DND-41 (cell line): ENCODE measurements at regions not wholly inside any gene's neighbourhood (a gene's known extent, or its start where the extent isn't known, plus 50 kb on each side); places are given as distances from the start of the nearest gene placed in this dataset.

Experiments used
- ATAC-seq: fragments of 200-7000 bp; cut with Tn5 transposase; 3 replicates; pipeline ENCODE4 v1.9.1; 2021; ENCODE audit warnings: low read depth; ENCODE audit not compliant: insufficient read depth
- DNase-seq: peaks from one replicate; pipeline ENCODE4 v3.0.0-alpha.2; 2020
- H2AFZ ChIP-seq: 2 replicates; pipeline ENCODE4 v1.6.0; 2012; ENCODE audit warnings: low read depth, low read length
- H3K27ac ChIP-seq: 2 replicates; pipeline ENCODE4 v1.5.1; 2012; ENCODE audit warnings: low read length, inconsistent platforms
- H3K27me3 ChIP-seq: fragments of 200-600 bp; sonication (generic); 2 replicates; pipeline ENCODE4 v1.6.0; 2012; ENCODE audit warnings: low read length, mild to moderate bottlenecking, inconsistent platforms; ENCODE audit not compliant: insufficient read depth, poor library complexity
- H3K36me3 ChIP-seq: 2 replicates; pipeline ENCODE4 v1.5.1; 2012; ENCODE audit warnings: low read length, inconsistent platforms; ENCODE audit not compliant: insufficient read depth
- H3K4me1 ChIP-seq: 2 replicates; pipeline ENCODE4 v1.5.1; 2012; ENCODE audit warnings: mild to moderate bottlenecking, low read length; ENCODE audit not compliant: insufficient read depth
- H3K4me2 ChIP-seq: 2 replicates; pipeline ENCODE4 v1.6.0; 2012; ENCODE audit warnings: mild to moderate bottlenecking, moderate library complexity, low read length, inconsistent platforms; ENCODE audit not compliant: insufficient read depth
- H3K4me3 ChIP-seq, 2 experiments: fragments of 200-600 bp in 1 of 2; shearing (Covaris generic) in 1 of 2; 2 replicates each; pipeline ENCODE4 v1.5.1; 2012 to 2016; ENCODE audit warnings: inconsistent platforms in 2 of 2, low read length in 2 of 2, mild to moderate bottlenecking in 2 of 2, low read depth in 1 of 2, moderate library complexity in 1 of 2
- H3K79me2 ChIP-seq: 2 replicates; pipeline ENCODE4 v1.6.0; 2012; ENCODE audit warnings: low read length, inconsistent platforms; ENCODE audit not compliant: insufficient read depth
- H3K9ac ChIP-seq: 2 replicates; pipeline ENCODE4 v1.6.0; 2012; ENCODE audit warnings: low read depth, mild to moderate bottlenecking, inconsistent platforms, low read length, moderate library complexity
- H3K9me3 ChIP-seq: 2 replicates; pipeline ENCODE4 v1.5.1; 2012; ENCODE audit warnings: low read length, moderate library complexity, mild to moderate bottlenecking, inconsistent platforms; ENCODE audit not compliant: insufficient read depth, severe bottlenecking
- H4K20me1 ChIP-seq: 2 replicates; pipeline ENCODE4 v1.6.0; 2012; ENCODE audit warnings: low read length; ENCODE audit not compliant: insufficient read depth
- EZH2 ChIP-seq: IDR thresholded peaks from 3 replicates; pipeline ENCODE4 v1.6.1; 2012; ENCODE audit warnings: borderline replicate concordance, low read depth, mild to moderate bottlenecking, moderate library complexity, low read length, inconsistent platforms; ENCODE audit not compliant: severe bottlenecking
- TF ChIP-seq, protein P1 (sequence below): IDR thresholded peaks from 2 replicates; pipeline ENCODE4 v1.5.1; 2012; ENCODE audit warnings: borderline replicate concordance, low read length, moderate library complexity, mild to moderate bottlenecking; ENCODE audit not compliant: poor library complexity, severe bottlenecking; ENCODE audit errors: extremely low read depth

DNA sequence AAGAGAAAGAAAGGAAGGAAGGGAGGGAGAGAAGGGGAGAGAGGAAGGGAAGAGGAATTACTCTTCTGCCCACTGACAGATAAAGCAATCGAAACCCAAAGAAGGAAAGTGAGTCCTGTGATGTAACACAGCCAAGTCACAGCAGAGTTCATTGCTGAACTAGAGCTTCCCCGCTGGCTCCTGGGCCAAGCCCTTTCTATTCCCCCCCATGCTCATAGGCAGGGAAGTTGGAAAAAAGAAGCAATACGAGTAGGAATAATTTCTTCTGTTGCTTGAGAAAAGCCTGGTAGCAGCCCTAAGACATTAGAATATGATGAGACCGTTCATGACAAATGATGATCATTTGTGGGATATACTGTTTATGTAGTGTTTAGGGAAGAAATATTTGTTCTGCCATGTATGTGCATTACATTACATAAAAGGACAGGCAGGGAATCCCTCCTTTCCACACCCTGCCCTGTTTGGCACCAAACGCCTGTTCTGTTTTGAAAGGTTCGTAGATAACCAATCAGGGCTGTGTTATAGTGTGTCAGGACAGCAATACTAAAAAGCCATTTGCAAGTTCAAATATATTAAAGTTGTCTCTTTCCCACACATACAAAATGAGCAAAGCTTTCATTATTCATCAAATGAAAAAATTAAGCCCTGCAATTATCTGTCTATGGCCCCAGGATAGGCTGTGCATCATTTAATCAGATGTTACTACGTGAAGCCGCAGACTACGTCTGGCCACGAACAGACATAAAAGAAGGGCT is 111.0 kb upstream of the TRPM1 start:
- Histone ChIP-seq H3K79me2 (no peaks in the 10 kb centered on the region), H3K4me1 (peaks cover 17% of the 10 kb centered on the region), H3K27ac (no peak overlapping the region), H3K4me3 (no peak overlapping the region), H2AFZ (no peak overlapping the region), H3K27me3 (no peaks in the 10 kb centered on the region), H3K9me3 (no peaks in the 10 kb centered on the region), H3K36me3 (no peaks in the 10 kb centered on the region), H4K20me1 (no peaks in the 10 kb centered on the region), H3K4me2 (no peak overlapping the region), H3K9ac (no peak overlapping the region)
- no peak for TF ChIP-seq EZH2
- ATAC-seq (no peak), DNase-seq (no peak)

DNA sequence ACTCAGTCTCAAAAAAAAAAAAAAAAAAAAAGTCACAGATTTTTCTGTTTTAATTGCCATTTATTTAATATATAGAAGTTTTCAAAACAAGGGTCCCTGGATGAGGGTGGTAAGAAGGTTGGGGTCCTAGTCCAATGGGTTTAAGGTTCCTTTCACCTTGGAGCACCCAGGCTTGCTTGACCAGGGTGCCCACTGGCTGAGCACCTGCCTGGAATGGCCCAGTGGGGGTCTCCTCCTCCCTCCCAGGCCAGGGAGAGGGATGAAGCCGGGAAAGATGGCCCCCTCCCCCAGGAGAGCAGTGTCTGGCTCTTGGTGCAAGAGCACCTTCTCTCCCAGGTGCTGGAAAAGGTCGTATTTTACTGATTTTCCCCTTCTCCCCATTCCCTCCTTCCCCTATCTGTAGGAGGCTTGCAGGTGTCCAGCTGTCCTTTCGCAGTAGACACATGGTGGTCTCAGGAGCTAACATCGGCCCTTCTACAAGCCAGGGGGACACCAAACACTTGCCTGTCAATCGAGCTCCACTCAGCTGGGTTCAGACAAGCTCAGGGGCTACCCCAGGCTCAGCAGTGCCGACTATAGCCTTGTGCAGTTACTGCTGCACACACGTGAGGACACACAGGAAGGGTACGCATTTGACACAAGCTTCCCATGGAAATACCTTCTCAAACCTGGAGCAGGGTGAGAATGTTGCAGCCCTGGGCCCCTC is 112.3 kb upstream of the KLF13 start:
- TF ChIP-seq, protein P1, sequence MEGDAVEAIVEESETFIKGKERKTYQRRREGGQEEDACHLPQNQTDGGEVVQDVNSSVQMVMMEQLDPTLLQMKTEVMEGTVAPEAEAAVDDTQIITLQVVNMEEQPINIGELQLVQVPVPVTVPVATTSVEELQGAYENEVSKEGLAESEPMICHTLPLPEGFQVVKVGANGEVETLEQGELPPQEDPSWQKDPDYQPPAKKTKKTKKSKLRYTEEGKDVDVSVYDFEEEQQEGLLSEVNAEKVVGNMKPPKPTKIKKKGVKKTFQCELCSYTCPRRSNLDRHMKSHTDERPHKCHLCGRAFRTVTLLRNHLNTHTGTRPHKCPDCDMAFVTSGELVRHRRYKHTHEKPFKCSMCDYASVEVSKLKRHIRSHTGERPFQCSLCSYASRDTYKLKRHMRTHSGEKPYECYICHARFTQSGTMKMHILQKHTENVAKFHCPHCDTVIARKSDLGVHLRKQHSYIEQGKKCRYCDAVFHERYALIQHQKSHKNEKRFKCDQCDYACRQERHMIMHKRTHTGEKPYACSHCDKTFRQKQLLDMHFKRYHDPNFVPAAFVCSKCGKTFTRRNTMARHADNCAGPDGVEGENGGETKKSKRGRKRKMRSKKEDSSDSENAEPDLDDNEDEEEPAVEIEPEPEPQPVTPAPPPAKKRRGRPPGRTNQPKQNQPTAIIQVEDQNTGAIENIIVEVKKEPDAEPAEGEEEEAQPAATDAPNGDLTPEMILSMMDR: peak; percentile 2
- no peak for TF ChIP-seq EZH2
- Histone ChIP-seq H3K4me2 (no peak overlapping the region), H3K4me1 (peaks cover 17% of the 10 kb centered on the region), H3K79me2 (no peaks in the 10 kb centered on the region), H4K20me1 (no peaks in the 10 kb centered on the region), H3K4me3 (no peak overlapping the region), H3K9me3 (no peaks in the 10 kb centered on the region), H3K9ac (no peak overlapping the region), H3K27me3 (no peaks in the 10 kb centered on the region), H3K36me3 (no peaks in the 10 kb centered on the region), H2AFZ (no peak overlapping the region), H3K27ac (no peak overlapping the region)
- DNase-seq (no peak), ATAC-seq (no peak)

DNA sequence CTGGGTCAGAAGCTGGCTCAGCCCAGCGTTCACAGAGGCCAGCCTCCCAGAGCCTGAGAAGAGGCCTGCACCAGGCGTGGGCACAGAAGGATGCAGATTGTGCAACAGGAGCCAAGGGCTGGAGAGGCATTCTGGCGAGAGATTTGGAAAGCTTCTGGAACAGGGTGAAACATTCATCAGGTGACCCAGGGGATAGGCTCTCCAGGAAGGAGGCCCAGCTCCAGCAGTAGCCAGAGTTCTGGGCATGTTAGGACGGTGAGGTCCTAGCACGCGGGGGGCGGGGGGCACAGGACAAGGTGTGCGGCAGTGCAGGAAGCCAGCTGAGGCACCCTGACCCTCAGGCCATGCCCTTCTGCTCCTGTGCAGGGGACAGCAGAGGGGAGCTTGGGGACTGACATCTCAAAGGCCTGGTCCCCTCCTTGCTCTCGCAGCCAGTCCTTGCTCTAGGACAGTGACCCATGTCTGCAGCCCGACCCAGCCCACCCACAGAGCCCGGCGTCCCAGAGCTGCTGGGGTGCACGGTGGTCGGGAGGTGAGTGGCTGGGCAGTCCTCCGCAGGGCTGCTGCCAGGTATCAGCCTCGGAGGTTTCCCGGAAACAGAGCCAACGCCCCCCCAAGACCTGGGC is 111.7 kb upstream of the KLF13 start:
- peak overlapping the region; percentile 59 for H3K9ac ChIP-seq
- no peaks in the 10 kb centered on the region for H3K27me3 ChIP-seq
- peak overlapping the region in 1 of 2 experiments; percentile 57; a peak in 2 of 4 replicates for H3K4me3 ChIP-seq
- H4K20me1 ChIP-seq: no peaks in the 10 kb centered on the region
- no peak overlapping the region for H2AFZ ChIP-seq
- TF ChIP-seq EZH2: no peak
- TF ChIP-seq, protein P1: no peak
- DNase-seq (no peak), ATAC-seq (no peak)
- no peaks in the 10 kb centered on the region for H3K9me3 ChIP-seq
- H3K36me3 ChIP-seq: no peaks in the 10 kb centered on the region
- no peak overlapping the region for H3K27ac ChIP-seq
- H3K4me1 ChIP-seq: peaks cover 17% of the 10 kb centered on the region
- no peaks in the 10 kb centered on the region for H3K79me2 ChIP-seq
- peak overlapping the region; percentile 71 for H3K4me2 ChIP-seq
